LNCAP (cell line): ENCODE measurements at regions not wholly inside any gene's neighbourhood (a gene's known extent, or its start where the extent isn't known, plus 50 kb on each side); places are given as distances from the start of the nearest gene placed in this dataset.

ENCODE experiments used
- TF ChIP-seq, protein P1 (sequence below): fragments of 450-650 bp; IDR thresholded peaks from 2 replicates; pipeline ENCODE4 v1.5.1; 2017; ENCODE audit warnings: mild to moderate bottlenecking

DNA sequence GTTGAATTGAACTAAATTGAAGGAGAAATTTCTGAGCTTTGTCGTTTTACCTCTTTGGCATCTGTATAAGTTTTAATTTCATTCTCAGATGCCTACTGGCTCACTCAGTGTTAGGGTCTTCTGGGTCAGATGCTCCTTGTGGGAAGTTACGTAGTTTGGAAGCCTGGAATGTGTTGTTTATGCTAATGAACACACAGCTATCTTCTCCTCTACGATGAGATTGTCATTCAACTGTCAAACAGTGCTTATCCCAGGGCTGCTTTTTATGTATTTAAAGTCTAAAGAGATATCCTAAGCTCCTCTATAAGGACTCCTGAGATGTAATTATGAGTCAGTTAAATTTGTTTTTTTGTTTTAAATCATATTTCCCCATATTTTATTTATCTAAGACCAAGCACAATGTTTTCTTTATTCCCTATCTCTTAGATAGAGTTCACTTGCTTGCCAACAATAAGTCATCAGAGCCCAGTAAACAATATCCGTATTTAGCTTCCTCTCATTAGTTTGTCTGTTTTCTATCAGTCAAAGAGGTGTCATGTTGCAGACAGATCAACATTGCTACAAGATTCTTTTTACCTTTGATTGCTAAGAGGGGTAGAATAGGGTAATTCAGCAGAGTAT, 368.0 kb upstream of the PDE3A start:
- TF ChIP-seq, protein P1, sequence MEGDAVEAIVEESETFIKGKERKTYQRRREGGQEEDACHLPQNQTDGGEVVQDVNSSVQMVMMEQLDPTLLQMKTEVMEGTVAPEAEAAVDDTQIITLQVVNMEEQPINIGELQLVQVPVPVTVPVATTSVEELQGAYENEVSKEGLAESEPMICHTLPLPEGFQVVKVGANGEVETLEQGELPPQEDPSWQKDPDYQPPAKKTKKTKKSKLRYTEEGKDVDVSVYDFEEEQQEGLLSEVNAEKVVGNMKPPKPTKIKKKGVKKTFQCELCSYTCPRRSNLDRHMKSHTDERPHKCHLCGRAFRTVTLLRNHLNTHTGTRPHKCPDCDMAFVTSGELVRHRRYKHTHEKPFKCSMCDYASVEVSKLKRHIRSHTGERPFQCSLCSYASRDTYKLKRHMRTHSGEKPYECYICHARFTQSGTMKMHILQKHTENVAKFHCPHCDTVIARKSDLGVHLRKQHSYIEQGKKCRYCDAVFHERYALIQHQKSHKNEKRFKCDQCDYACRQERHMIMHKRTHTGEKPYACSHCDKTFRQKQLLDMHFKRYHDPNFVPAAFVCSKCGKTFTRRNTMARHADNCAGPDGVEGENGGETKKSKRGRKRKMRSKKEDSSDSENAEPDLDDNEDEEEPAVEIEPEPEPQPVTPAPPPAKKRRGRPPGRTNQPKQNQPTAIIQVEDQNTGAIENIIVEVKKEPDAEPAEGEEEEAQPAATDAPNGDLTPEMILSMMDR, result no peak

DNA sequence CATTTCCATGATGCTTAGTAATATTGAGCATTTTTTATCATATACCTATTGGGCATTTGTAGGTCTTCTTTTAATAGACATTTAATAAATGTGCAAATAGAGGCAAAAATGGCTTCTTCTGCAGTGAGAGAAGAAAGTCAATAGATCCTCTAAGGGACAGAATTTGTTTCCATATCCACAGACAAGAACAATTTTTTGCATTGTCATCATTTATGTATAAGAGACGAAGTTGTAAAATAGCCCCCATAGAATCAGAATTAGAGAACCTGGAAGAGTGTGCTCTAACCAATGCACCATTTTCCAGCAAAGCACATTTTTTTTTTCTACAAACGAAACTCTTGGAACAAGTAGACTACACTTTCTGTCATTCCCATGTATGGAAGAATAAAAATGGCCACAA, 365.1 kb upstream of the PDE3A start:
- TF ChIP-seq, protein P1, result no peak

DNA sequence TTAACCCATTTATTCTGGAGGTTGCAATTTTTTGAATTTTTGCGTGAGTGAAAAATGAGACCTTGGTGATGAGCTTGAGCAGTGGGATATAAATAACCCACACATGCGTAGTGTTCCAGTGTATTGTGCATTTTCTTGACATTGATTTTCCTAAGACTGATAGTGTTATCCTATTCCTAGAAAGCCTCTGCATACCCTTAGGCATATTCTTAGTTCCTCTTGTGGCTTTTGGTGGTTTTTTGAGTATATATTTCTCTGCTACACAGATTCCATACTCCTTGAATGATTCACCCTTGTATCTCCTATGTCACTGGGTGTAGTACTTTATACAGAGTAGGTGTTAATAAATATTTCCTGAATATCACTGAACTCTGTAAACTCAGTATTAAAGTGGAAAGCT, 363.4 kb upstream of the PDE3A start:
- TF ChIP-seq, protein P1, result no peak

DNA sequence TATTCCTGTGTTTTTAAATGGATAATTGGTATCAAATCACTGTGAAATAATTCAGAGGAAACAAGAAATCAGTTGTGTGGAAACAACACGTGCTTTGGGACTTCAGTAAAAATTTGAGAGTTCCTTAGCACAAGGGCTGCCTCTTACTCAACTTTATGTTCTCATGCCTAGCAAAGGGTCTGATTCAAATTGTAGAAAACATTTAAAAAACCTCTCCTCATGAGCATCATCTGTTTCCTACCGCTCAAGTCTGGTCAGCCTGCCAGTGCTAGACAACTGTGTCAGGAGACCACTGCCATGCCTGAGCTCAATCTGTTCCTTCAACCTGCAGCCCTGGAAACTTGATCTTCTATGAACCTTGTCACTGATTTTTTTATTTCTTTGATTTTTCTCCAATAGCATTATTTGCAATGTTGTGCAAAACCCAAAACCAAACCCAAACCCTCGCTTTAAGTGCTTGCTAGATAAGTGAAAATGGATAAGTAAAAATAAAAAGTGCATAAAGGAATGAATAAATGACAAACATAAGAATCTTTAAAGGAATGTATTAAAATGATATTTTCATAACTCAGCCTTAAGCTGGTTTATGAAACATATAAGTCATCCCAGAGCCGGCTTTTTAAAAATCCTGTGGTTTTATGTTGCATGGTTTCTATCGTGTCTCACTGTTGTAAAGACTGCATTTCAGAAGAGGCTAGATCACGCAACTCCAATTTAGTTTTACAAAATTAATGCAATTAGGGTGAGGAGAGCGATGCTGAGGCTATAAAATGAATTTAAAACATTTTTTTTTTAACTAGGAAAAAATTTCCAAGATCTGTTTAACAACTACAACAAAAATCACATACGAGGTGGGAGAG, 361.2 kb upstream of the PDE3A start:
- TF ChIP-seq, protein P1, result no peak

DNA sequence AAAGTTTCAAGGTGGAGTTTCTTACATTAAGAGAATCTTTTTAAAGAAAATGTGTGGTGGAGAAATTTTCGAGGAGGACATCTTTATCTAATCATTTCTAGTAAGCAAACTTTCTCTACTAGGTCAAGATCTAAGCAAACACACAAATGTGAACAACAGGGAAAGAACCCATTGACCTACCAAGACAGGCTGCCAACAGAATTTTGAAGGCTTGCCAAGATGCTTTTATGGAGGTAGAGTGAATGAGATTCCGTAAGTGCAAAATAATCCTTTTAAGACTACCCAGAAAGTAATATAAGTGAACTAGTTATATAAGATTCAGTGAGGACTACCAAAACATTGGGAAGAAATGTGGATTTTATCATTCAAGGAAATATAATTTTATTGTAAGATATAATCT, 357.1 kb upstream of the PDE3A start:
- TF ChIP-seq, protein P1, result no peak

DNA sequence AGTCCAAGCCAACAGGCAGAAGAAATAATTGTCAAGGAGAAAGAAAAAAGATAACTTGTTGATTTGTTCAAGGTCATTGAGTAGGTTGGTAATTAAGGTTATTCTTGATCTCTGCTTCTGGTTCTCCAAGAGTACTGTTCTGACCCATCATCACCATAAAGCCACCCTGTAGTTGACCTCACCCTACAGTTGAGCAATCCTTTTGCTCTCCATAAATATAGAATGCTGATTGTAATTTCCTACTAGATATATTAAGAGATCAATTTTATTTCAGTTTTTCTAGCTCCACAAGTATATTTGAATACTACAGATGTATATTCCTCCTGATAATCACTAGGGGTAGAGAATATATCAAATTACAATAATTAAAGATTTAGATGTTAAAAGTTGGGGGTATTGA, 350.5 kb upstream of the PDE3A start:
- TF ChIP-seq, protein P1, result no peak

DNA sequence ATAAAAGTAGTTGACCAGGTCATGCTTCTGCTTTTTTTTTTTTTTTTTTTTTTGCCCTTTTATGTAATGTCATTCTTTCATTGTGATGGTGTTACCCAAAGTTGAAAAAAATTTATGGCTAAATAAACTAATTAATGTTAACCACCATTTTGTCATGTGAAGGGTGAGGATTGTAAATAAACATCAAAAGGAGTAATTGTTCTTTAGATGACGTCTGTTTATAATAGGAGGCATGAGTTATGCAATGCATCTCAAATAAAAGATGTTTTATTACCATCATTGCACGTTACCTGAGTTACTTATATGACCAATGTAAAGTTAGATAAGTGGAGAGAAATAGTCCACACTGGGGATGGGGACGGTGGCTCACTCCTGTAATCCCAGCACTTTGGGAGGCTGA, 349.9 kb upstream of the PDE3A start:
- TF ChIP-seq, protein P1, result no peak
